GM19372 (cell line): ENCODE measurements at regions not wholly inside any gene's neighbourhood (a gene's known extent, or its start where the extent isn't known, plus 50 kb on each side); places are given as distances from the start of the nearest gene placed in this dataset.

Source experiments
- ATAC-seq: cut with Tn5 transposase; IDR thresholded peaks from one replicate; pipeline ENCODE4 v1.9.1; 2021; ENCODE audit warnings: mild to moderate bottlenecking, low read depth, moderate library complexity; ENCODE audit not compliant: unreplicated experiment

DNA sequence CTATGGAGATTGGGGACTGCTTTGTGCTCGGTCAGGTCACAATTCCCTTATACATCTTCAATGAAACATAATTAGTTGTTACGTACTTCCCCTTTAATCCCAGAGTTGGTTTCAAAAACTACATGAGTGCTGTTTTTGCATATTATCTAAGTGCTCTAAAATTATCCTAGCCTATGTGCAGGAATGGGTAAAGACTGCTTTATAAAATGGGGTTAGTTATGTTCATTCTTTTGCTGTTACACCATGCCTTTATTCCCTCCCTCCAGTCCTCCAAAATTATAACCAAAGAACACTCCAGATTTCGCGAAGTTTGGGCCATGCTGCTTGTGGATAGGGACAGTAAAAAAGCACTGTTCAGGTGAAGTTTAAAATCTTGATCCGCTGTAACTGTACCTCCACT is 173.9 kb upstream of the SNX7 start:
- ATAC-seq, result no peak

- ATAC-seq, result no peak
Measured at GRCh38 chr1:98482611-98483010, 178.9 kb upstream of the SNX7 start.

DNA sequence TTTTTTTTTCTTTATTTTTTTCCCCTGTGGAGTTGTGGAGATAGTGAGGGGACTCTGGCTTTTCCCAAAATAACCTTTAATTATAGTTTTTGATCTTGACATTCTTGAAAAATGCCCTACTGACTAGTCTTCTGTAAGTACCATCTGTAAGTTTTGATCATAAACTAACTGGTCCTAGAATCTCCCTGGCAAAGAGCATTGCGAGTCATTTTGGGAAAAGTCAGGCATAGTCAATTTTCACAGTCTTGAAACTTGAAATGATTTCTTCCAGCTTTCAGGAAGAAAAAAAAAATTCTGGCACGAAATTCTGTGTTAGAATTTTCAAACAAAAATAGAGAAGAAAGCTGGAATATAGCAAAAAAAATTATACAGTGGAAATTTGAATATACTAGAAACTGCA is 181.2 kb upstream of the SNX7 start:
- ATAC-seq, result no peak

- ATAC-seq, result no peak
Measured at GRCh38 chr1:98478121-98478520, 183.4 kb upstream of the SNX7 start.

- no peak for ATAC-seq
Measured at GRCh38 chr1:98472878-98473277, 188.6 kb upstream of the SNX7 start.

DNA sequence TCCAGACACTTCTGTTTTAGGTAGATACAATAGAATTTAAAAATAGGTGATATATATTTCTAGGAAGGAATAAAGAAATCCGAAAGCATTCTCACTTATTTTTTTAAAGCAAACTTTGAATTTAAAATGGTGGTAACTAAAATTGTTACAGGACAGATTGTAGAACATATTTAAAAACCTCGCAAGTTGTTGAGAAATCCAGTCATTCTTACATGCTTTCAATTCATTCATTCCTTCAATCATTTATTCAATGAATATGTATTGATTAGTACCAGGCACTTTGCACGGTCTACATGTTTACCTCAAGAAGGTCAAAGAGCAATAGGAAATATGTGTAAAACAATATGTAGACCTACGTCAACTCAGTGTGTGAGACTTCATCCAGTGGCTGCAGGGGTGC is 189.9 kb upstream of the SNX7 start:
- no peak for ATAC-seq

DNA sequence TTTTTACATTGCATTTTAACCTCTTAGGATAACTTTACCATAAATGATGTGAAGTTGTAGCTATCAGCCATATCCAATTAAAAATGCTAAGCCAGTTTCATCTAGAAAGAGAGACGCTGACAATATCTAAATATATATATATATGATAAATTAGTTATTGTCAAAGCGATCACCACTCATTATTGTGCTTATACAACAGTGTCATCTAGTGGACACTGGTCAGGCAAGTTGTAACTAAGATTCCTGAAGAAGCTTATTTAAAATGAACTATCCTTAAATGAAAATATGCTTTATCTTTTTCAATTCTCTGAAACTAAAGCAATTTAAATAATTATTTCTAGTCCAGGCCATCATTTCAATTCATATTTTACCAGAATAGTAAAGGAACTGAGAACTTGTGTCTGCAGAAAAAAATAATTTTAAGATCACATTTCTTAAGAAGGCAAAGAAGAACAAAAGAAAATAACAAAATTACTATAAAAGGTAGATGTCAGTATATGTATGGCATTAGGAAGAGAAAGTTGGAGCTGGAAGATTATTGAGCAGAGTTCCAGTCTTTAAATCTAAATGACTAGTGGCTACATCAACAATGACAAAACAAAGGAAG is 193.3 kb upstream of the SNX7 start:
- no peak for ATAC-seq

DNA sequence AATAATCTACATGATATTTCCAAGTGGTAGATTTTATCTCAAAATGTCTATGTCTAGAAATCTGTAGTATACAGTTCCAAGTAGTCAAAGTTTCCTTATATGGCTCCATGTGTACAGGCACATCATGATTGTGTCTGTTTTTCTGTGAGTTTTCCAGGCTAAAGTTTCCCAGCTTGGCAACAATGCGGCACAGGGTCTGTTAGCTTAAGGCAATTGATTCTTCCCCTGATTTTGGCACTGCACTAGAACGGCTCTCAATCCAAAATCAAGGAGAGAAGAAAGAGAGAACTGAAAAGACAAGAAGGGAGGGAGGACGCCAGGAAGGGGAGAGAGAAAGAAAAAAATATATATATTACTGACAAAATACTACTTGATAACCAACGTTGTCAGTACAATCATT is 193.9 kb upstream of the SNX7 start:
- no peak for ATAC-seq

DNA sequence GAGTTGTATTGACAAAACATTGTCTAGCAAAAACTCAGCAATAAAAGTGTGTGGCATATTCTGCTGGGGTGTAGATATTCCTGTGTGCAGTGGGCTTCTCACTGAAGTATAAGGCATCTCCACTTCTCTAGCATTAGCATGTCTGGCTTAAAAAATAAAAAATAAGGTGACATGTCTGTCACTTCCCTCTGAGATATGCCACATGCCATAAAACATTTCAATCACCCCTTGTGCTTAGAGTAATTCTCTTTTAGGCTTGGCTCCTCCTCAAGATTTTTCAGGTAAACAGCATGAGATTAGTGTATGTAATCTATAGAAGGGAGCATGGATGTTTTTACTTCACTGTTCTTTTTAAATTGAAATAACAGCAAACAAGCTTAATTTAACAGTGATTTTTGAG is 194.4 kb upstream of the SNX7 start:
- no peak for ATAC-seq

- no peak for ATAC-seq
Measured at GRCh38 chr1:98461873-98462385, 199.6 kb upstream of the SNX7 start.

GRCh38 chr1:98460136-98460535 is 201.4 kb upstream of the SNX7 start:
- ATAC-seq, result no peak

DNA sequence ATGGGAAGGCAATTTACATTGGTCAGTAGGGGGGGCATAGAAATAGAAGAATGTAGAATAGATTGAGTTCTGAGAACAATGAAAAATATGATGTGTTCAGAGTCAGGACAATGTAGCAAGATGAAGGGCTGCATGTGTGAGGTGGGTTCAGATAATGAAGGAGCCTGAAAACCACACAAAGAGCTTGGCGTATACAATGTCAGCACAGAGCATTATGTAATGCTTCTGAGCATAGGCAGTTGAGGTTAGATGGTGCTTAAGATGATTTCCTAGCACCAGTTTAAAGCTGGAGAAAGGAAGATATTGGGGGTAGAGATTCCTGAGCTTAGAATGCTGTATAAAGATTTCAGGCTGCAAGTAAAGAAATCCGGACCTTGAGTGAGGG is 202.0 kb upstream of the SNX7 start:
- ATAC-seq, result no peak

- no peak for ATAC-seq
Measured at GRCh38 chr1:98458511-98459485, 202.7 kb upstream of the SNX7 start.

- no peak for ATAC-seq
Measured at GRCh38 chr1:98457248-98457647, 204.3 kb upstream of the SNX7 start.

DNA sequence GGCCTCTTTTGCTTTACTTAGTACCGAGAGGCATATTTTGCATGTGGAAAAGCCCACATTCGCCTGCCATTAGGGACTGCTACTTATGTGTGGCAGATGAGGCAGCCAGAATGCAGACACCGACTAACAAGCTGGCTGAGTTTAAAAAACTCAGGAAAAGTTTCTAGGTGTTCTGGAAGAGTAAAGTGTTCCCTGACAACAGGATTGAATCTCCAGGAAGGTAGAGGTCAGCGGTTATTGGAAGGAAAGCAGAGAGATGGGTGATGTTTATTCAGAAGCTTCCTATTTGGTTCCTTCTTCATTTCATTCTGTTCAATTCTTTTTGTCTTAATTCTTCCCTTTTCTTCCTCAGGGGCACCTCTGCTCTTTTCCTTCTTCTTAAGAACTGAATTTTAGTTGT is 206.9 kb upstream of the SNX7 start:
- ATAC-seq, result no peak

GRCh38 chr1:98453066-98453465 is 208.5 kb upstream of the SNX7 start:
- no peak for ATAC-seq

GRCh38 chr1:98452162-98452561 is 209.4 kb upstream of the SNX7 start:
- ATAC-seq, result no peak

- no peak for ATAC-seq
Measured at GRCh38 chr1:98441281-98441680, 220.2 kb upstream of the SNX7 start.

GRCh38 chr1:98439471-98439870 is 222.1 kb upstream of the SNX7 start:
- ATAC-seq, result no peak

- no peak for ATAC-seq
Measured at GRCh38 chr1:98437540-98437939, 224.0 kb upstream of the SNX7 start.

DNA sequence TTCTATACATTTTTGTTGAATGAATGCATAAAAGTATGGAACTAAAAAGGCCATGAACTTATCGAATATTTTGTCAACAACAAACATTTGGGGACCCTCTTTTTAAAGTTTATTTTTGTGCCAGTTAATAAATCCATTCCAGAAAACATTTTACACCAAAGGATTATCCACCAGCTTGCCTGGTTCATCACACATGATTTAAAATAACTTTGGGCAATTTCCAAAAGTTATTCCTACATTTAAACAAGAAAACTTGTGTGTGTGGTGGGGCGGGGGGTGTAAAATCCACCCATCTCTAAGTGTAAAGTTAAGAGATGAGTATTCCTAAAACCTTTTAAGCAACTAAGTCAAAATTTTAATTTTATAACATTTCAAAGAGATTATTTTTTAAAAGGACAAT is 224.5 kb upstream of the SNX7 start:
- ATAC-seq, result no peak

DNA sequence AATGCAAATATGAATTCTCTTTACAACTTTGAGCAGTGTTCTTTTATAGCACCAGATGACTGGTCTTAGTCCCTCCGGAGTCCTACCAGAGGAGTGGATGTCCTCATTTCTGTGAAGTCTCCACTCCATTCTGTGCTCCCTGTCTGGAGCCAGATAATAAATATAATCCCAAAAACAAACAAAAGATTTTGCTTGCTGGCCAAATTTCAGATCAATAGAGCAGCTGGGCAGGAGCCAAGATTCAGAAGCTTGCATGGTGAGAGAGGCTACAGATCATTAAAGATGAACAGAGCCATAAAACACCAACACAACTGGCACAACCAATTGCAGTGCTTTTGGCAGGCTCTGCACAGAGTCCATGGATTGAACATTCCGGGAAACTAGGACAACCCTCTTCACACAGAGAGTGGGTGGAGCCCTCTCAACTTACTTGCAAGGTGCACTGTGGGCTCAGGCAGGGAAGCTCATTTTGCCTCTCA is 231.5 kb upstream of the SNX7 start:
- ATAC-seq, result no peak
